SKM-1 treated with dmso at 0.1 percent for 144 hours (cell line): ENCODE measurements at regions not wholly inside any gene's neighbourhood (a gene's known extent, or its start where the extent isn't known, plus 50 kb on each side); places are given as distances from the start of the nearest gene placed in this dataset.

Experiments used
- DNase-seq: peaks from one replicate; lab custom pipeline; 2025; ENCODE audit not compliant: unreplicated experiment; lab: John Stamatoyannopoulos, UW

DNA sequence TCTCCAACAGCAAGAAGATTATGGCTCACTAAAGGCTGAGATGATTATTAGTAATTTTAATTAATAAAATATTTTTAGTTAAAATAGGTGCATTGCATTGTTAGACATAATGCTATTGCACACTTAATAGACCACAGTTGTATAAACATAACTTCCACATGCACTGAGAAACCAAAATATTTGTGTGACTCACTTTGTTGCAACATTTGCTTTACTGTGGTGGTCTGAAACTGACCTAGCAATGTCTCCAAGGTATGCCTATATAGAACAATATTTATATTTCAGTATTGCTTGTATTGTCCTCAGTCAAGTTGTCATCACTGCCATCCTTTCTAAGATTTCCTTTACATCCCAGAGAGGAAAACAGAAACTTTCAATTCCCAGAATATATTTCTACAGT, 1215.2 kb downstream of the SI start:
- DNase-seq, result no peak

DNA sequence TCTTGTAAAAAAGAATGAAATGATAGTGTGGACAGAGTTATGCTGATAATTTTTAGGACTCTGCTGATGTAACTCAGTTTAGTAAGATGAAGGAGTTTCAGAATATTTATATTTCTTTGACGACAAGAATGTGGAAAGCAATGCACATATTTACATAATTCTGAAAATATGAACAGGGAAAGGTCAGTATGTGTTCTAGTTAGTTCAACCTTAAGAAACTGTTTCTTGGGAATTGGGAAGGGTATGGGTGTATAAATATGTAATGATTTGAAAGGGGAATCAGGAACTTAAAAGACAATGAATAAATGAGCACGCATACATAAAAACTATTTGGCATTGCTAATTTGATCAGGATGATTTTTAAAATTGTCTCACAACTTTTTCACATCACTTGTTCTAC, 1226.1 kb downstream of the SI start:
- no peak for DNase-seq

DNA sequence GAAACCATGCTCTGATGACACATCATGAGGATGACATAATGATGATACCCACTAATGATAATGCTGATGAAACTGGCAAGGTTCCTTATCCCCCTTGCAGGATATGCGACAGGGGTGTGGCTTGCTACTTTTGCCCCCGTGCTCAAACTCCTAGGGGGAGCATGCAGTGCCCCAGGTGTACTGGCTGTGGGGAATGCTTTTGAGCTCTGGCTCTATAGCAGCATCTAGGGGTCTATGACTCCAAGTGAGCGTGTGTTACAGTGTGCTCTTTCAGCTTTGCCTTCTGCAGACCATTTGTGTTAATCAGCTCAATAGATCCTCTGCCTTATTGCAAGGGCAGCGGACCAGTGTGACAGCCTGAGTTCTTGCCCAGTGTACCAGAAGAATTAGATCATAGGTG, 1239.5 kb downstream of the SI start:
- DNase-seq, result no peak

DNA sequence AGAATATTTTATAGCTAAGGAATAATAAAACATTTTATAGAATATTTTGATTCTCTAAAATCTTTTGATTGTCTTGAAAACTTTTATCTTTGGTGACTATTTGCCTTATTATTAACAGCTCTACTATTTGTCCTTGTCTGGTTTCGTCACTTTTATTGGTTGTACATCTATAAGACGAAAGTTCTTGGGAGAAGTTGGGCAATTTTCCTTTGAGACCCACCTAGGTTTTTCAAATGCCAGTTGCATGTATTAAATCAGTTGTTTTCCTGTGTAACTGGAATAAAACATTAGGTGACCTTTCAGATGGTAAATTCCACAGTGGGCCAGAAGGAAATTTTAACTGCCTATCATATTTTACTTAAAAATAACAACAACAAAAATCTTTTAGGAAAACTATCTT, 1245.7 kb downstream of the SI start:
- DNase-seq, result no peak

DNA sequence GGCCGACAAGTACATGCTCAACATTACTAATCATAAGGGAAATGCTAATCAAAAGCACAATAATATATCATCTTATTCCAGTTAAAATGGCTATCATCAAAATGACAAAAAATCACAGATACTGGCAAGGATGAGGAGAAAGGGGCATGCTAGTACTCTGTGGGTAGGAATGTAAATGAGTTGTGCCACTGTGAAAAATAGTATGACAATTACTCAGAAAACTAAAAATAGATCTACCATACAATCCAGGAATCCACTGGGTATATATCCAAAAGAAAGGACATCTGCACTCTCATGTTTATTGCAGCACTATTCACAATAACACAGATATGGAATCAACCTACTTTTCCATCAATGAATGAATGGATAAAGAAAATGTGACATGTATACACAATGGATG, 1256.5 kb downstream of the SI start:
- DNase-seq, result no peak

DNA sequence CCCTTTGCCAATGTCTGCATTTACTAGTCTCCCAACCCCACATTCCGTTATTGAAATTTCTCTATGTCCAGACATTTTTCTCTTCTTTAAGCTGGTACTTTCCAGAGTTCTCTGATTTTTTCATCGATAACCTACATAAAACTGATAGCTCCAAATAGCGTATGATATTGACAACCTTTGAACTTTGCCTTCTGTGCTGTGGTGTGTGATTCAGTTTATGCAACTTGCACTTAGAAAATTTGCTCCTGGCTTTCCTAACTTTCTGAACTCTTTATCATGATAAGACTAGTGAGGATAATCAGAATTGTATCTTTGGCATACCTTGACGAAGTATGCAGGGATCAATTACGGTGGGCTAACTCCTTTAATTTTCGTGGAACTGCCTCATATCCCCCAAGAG, 1261.3 kb downstream of the SI start:
- no peak for DNase-seq

DNA sequence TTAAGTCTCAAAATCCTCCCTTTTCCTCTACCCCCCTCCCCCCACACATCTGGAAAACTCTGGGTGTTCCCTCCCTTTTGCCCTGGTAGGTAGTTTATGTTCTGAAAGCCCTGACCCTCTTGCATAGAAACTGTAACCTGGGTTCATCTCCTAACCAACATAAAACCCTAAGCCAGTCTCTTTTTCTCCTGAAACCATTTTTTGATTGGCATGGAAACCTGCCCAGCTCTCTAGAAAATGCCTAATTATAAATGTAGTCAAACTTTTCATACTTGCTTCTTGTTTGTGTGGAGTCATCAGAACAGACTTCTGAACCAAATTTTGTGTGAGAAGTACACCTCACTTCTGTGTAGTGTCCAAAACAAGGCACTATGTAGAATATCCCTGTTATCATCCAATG, 1264.4 kb downstream of the SI start:
- no peak for DNase-seq

DNA sequence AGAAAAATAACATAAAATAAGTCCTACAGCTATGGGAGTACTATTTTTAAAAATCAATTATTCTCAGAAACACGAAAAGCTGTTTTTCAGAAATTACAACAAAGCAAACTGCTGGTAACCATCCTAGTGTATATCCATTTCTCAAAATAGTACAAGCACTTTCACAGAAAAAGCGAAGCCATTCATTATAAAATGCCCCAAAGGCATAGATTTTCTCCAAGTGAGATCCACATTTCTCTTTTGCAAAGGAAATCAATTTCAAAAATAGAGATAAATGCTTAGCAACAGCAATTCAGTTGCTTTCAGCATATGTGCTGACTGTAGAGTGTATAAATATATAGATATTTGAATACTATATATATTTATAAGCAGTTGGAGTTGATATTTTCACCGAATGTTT, 1266.3 kb downstream of the SI start:
- DNase-seq, result no peak

DNA sequence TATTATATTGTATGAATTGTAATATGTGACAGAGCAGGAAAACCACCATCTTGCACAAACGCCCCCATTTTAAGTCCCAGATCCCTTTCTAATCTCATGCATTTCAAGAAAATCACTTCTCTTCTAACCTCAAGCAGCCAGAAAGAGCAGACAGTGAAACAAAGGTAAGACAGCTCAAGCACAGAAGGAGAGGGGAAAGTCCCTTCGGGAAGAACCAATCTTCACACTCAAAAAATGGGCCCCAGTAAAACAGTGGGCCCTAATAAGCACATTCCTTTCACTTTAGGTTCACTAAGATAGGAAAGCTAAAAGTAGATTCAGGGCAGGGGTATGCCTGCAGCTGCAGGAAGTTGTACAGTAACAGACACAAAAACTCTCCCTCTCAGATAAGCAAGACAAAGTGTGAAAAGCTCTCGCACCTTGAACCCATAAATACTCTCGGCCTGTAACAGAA, 1268.7 kb downstream of the SI start:
- DNase-seq, result no peak

DNA sequence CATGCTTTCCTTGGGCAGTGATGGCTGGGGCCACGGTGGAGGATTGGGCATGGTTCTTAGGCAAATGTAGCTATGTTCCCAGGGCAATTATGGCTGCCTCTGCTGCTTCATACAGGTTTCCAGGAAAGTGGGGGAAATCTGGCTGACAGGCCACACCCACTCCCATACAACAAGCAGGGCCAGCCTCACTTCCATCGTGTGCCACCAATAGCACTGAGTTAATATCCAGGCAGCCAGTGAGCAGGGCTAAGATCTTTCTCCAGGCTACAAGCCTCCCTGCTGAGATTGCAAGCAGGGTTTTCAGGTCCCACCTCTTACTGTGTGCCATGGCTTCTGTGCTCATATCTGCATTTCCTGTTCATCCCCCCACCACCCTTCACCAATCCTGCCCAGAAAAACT, 1291.9 kb downstream of the SI start:
- no peak for DNase-seq

DNA sequence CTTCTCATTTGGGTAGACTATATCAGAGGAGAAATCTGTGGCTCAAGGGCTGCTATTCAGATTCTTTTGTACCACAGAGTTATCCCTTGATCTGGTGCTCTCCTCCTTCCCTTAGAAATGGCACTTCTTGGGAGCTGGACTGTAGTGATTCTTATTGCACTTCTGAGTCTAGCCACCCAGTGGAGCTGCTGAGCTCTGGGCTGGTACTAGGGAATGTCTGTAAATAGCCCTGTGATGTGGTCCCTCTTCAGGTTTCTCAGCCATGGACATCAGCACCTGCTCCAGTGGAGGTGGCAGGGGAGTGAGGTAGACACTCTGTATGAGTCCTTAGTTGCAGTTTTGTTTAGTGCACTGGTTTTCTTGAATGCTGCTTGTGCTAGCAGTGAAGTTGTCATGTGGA, 1292.6 kb downstream of the SI start:
- DNase-seq, result no peak

DNA sequence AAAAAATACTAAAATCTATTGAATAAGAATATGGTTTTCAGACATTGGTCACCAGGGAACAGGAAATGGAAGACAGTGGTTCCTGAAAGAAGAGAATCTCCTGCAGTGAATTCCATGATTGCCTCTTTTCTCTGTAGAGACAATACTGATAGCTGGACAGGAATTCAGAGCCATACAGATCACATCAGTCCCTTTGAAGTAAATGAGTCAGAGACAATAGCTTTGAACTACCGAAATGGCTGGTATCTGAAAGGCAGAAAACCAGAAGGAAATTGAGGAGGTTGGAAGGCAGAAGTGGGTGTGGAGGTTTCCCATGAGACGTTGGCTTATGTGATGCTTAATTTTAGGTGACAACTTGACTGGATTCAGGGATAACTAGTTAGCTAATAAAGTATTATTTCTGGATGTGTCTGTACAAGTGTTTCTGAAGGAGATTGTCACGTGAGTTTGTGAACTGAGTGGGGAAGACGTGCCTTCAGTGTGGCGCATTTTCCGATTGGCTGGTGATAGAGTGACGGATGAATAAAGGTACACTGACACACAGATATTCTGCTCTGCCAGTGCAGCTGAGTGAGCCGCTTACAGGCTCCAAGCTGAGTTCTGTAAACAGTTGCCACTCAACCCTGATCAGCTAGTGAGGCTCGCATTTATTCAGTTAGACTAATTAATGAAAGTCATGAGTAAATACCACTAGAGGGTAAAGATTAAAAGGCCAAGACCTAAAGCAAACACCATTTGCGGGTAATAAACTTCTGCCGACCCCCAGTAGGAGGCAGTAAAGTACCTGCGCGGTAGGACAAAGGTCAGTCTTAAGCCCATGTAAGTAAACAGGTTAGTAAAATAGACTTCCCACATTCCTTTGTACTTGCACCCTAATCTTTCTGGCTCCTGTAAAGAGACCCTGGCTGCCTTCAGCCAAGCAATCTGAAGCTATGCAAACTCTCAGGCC, 1298.6 kb downstream of the SI start:
- DNase-seq, result no peak

DNA sequence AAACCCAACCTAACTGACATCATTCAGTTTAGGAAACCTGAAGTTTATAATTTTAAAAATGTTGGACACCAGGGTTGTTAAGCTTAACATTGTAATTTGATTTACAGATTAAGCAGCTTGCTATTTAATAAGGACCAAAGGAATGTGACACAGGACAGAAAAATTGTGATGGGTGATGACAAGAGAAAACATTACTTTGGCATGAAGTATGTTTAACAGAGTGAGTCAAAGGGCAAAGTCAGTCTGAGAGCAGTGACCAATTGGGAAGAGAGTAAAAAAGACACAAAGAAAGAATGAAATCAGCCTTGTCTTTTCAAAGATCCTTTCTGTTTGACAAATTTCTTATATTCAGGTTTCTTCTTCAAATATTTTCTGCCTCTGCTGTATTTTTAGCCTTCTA, 1301.6 kb downstream of the SI start:
- no peak for DNase-seq

DNA sequence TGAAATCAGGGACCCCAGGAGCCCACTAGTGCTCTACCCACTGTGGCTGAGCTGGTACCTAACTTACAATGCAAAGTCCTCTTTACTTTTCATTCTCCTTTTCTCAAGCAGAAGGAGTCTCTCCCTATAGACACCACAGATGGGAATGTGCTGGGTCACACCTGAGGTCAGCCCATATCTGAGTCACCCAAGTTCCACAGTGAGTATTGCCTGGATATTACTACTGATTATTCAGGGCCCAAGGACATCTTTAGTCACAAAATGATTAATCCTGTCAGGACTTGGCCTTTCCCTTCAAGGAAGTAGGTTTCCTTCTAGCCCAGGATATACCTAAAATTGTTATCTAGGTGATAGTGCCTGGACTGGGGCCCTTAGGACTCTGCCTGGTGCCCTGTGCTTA, 1305.2 kb downstream of the SI start:
- no peak for DNase-seq

DNA sequence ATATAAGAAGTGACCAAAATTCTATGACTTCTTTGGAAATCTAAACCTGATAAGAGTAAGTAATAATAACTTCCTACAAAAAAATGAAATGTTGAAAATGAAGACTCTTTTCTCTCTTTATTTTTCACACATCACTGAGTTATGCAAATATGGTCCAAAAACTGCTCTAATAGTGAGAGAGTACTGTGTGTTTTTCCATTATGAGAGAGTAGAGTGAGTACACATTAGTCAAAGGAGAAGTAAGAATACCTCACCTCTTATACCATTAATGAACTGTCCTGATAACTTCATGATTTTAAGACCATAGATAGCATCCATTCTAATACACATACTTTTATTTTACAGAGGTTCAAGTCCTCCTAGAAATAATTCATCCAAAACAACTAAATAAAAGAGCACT, 1310.2 kb downstream of the SI start:
- no peak for DNase-seq

DNA sequence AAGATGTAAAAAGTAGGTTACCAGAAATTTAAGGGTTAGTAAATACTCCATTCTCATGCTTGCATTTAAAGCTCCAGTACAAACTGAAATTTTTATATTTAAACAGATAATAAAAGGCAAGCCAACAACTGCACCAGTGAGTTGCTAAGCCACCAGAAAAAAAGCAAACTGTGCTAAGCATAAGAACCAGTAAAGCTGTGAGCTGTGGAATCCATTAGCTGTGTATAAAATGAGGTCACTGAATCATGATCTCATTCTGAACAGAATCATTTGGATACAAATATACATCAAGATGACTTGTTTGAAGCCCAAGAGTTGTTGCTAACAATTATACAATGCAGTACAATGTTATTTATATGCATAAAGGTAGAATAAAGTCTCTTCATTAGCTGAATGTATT, 1312.2 kb downstream of the SI start:
- DNase-seq, result no peak

DNA sequence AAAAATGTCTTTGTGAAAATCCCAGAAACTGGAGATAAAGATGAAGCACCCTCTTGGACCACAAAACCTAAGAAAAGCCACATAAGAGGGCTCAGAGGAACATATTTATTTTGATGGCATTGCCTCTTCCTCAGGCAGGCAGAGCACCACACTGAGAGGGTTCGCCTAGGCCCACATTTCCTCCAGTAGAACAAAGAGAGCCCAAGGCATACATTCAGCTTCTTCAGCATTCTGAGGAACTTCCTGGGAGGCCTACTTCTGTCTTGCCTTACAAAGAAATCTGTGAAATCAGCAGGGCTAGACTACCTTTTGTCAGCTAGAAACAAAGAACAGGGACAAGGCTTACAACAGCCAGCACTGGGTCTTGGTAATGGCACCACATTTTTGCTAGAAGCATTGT, 1325.3 kb downstream of the SI start:
- no peak for DNase-seq

DNA sequence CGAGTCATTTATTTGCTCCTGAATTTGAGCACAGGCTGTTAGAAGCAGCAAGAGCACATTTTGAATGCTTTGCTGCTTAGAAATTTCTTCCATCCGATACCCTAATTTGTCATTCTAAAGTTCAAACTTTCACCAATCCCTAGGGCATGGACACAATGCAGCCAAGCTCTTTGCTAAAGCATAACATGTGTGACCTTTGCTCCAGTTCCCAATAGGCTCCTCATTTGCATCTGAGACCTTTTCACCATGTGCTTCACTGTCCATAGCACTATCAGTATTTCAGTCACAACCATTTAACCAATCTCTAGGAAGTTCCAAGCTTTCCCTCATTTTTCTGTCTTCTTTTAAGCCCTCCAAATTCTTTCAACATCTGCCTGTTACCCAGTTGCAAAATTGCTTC, 1333.1 kb downstream of the SI start:
- no peak for DNase-seq

DNA sequence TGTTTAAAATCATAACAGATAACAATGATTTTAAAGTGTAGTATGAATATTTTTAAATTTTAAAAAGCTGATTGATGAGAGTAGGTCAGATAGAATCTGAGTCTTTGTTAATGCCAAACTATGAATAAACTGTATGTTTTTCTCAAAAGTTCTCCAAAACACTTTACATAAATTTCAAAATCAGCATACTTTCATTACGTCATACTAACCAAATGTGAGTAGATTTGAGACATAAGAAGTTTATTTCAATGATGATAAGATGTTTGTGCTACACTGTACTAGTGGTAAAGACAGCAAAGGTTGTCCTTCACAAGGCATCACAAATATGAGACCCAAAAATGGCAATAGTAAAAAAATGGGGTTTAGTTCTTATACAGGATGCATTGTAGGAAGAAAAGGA, 1342.9 kb downstream of the SI start:
- no peak for DNase-seq

DNA sequence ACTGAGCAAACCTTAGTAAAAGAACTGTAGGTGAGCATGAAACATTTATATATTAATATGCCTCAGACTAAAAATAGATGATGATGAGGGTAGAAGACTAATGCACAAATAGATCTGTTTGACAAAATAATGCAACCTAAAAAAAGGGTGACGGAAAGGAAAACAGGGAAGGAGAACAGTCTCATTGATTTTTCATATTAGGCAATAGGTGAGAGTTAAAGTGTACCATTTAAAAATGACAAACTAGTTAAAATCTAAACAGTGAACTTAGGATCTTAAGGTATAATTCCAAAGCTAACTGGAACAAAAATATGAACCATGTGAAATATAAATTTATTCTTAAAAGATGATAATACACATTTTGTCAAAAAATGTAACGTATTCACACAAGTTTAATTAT, 1347.6 kb downstream of the SI start:
- DNase-seq, result no peak

DNA sequence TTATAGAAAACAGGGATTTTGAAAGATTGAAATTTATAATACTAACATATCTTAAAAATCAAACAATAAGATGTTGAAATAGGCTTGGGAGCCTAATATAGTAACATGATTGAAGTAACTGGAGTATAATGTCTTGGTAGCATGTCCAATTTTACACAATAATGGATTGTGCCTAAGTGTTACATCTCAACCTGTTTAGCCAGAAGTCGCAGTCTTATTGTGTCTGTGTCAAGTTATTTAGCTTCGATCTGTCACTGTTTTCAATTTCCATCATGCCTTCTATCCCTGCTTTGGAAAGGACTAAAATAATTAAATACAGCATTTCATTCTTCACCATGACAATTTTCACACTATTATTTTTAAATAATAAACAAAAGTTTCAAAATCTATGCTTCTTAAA, 1352.2 kb downstream of the SI start:
- no peak for DNase-seq

DNA sequence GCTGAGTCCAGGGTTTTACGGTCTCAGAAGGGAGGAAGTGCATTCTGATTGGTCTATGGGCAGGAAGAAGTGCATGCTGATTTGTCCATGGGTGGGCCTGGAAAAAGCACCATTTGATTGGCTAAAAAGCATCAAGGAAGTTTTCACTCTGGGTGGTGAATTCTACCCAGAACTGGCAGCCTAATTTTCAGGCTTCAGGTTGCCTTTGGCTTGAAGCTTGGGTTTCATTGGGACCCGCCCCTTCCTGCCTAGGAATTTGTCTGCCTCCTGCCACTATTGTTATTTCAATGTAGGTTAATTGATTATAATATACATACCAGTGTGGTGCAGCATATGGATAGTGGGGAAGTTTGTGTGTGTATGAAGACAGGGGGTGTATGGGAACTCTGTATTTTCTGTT, 1355.9 kb downstream of the SI start:
- no peak for DNase-seq

DNA sequence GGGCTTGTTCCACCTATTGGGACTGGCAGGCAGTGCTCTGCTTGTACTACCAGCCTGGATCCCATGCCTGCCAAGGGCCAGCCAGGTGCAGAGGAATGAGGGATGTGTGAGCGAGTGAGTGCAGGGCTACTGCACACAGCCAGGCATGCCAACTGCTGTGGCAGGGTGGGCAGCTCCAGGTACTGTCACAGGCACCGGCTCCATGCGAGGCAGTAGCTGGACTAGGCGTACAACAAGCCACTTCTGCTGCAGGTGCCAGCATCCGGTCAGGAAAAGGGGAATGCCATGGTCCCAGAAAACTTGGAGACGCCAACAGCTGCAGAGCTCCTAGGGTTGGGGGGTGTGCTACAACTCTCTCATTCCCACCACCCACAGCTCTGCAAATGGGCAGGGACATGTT, 1356.7 kb downstream of the SI start:
- DNase-seq, result no peak
